Heart left ventricle (tissue), 13 donors: ENCODE measurements at regions not wholly inside any gene's neighbourhood (a gene's known extent, or its start where the extent isn't known, plus 50 kb on each side); places are given as distances from the start of the nearest gene placed in this dataset.
"Not testable (repeated sequence)": the region's sequence is repeated elsewhere in the genome, so short reads cannot be mapped to it uniquely, and the experiment has no call there.

ENCODE experiments used
- POLR2A ChIP-seq, 2 donors: fragments of 450-650 bp; IDR thresholded peaks; one replicate each; pipeline ENCODE4 v1.6.1; 2017; ENCODE audit warnings: antibody characterized with exemption in 2 of 2, mild to moderate bottlenecking in 2 of 2, moderate library complexity in 2 of 2
- TF ChIP-seq, protein P1 (sequence below), 12 donors: fragments of 200-600 bp; sonication (generic) in 4 of 12; IDR thresholded peaks; one replicate each; pipeline versions ENCODE4 v1.5.0 to v1.8.0; 2018 to 2022; ENCODE audit warnings: antibody characterized with exemption in 12 of 12, mild to moderate bottlenecking in 5 of 12
- donor health status: ischemic (EF 13 %, LVEDD 7.1; RV severe dilation, severe dysfunction).
- donor health status: DM: no; HTN: yes; CAD: no.
- donor health status: DM: no; HTN: no; CAD: no.
- donor health status: ischemic (EF 25% LVEDD 6.9; RV normal size, moderate dysfunction).
- donor health status: ischemic (EF 25% LVEDD 5.7; RV mildly dilated, moderate dysfunction).
- donor health status: ischemic (EF 35%, LVEDD 5.7; RV mildly dilated, moderate dysfunction).
- donor health status: nonischemic (EF 11% LVEDD 7.7; RV severe dilation, severe dysfunction).
- donor health status: DM: yes; HTN: yes; CAD: no.
- donor health status: PGD.
- donor health status: ischemic (EF 29% LVEDD 5.4; RV normal size, mild dysfunction).
- donor health status: nonischemic (EF 23%, LVEDD 6.1; RV moderate dilation, normal function).

DNA sequence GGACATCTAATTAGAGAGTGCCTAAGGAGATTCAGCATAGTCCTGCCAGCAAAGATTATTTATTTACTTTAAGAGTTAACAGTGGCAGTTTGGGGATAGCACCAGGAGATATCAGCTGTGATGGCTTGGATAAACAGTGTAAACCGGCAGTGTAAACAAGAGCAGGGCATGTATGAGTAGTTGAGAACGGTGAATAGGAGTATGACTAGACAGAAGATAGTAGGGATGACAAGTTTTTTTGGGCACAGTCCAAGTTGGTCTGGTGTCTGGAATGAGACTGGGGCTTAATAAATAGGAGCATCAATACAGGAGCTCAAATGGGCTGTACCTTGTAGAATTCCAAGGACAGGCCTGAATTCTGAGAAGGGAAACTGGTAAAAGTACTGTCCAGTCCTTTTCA, 123.0 kb upstream of the MDFIC2 start:
- TF ChIP-seq, protein P1, sequence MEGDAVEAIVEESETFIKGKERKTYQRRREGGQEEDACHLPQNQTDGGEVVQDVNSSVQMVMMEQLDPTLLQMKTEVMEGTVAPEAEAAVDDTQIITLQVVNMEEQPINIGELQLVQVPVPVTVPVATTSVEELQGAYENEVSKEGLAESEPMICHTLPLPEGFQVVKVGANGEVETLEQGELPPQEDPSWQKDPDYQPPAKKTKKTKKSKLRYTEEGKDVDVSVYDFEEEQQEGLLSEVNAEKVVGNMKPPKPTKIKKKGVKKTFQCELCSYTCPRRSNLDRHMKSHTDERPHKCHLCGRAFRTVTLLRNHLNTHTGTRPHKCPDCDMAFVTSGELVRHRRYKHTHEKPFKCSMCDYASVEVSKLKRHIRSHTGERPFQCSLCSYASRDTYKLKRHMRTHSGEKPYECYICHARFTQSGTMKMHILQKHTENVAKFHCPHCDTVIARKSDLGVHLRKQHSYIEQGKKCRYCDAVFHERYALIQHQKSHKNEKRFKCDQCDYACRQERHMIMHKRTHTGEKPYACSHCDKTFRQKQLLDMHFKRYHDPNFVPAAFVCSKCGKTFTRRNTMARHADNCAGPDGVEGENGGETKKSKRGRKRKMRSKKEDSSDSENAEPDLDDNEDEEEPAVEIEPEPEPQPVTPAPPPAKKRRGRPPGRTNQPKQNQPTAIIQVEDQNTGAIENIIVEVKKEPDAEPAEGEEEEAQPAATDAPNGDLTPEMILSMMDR (IDR thresholded peaks at IDR 0.05): not testable (repeated sequence)
- TF ChIP-seq POLR2A (IDR thresholded peaks at IDR 0.05): not testable (repeated sequence)
